GF-D8 (cell line): ENCODE measurements at regions not wholly inside any gene's neighbourhood (a gene's known extent, or its start where the extent isn't known, plus 50 kb on each side); places are given as distances from the start of the nearest gene placed in this dataset.

Experiments
- DNase-seq: peaks from one replicate; lab custom pipeline; 2025; lab: John Stamatoyannopoulos, UW

- no peak for DNase-seq
Observed at GRCh38 chr12:4106621-4107020, 166.9 kb upstream of the CCND2 start.

DNA sequence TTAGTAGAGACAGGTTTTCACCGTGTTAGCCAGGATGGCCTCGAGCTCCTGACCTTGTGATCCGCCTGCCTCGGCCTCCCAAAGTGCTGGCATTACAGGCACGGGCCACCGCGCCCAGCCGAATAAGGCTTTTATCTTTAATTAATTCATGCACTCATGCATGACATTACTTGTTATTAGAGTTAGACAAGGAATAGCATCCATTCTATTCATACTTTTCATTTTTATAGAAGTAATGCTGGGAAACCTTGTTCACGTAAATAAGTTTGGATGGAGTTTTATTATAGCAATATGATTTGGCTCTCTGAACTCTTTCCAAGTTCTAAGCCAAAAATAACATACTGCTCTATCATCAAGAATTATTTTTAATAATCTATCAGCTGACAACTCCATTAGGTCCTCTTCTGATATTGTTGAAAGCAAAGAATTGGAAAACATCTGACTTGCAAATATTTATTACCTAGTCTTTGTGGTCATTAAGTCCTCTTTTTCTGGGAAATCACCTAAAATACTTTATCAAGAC, 168.8 kb upstream of the CCND2 start:
- DNase-seq, result no peak

- no peak for DNase-seq
Observed at GRCh38 chr12:4099276-4099675, 174.3 kb upstream of the CCND2 start.

GRCh38 chr12:4091016-4091743, 182.4 kb upstream of the CCND2 start:
- DNase-seq, result no peak

DNA sequence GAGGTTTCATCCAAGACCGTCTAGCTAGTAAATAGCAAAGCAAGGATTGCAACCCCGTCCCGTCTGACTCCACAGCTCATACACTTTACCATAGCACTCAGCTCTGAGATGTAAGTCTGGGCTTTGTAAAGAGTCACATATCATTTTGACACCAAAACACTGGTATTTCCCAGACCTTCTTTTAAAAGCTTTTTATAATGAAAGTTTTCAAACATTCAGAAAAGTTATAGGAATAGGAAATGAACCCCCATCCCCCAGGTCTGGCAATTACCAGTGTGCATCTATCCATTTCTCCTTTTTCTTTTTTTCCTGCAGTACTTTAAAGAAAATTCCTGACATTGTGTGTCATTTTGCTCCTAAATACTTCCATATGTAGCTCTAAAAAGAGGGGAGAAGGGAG, 183.6 kb upstream of the CCND2 start:
- DNase-seq, result no peak

GRCh38 chr12:4089121-4089606, 184.4 kb upstream of the CCND2 start:
- DNase-seq, result no peak

DNA sequence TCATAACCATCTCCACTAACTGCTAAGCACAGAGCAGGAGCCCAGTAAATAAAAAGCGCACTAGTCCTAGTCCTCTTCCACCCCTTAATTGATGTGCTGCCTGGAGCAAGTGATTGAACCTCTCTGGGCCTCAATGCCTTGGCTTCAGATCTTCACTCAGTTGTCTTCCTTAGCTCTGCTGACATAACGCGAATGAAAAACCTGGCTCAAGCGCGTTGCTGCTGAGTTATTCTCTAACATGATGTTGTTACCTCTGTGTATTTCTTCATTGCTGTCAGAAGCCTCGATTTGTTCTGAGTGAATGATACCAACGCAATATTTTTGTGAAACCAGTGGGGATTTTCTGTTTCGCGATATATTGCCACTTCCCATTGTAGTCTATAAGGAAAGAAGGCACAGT, 185.1 kb upstream of the CCND2 start:
- no peak for DNase-seq

GRCh38 chr12:4086481-4086880, 187.1 kb upstream of the CCND2 start:
- no peak for DNase-seq

- DNase-seq, result no peak
Observed at GRCh38 chr12:4084573-4084972, 189.0 kb upstream of the CCND2 start.

GRCh38 chr12:4082809-4083403, 190.7 kb upstream of the CCND2 start:
- no peak for DNase-seq

DNA sequence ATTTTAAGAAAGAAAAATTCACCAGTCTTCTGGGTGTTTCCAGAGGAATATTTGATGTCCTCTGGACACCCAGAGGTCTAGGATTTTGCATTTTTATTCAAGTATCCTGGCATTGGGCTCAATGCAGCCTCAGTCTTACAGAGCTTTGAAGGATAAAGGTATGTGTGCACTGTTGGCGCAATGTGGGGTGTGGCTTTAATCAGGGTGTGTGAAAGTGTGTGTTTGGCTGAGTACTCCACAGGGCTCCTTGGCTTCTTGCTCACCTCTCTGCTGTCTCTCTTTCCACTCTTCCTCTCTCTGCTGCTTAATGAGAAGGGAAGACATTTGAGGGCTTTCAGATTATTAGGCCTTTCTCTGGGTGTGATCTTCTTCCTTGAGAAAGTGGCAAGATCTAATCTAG, 193.3 kb upstream of the CCND2 start:
- no peak for DNase-seq

- no peak for DNase-seq
Observed at GRCh38 chr12:4074129-4074528, 199.4 kb upstream of the CCND2 start.

DNA sequence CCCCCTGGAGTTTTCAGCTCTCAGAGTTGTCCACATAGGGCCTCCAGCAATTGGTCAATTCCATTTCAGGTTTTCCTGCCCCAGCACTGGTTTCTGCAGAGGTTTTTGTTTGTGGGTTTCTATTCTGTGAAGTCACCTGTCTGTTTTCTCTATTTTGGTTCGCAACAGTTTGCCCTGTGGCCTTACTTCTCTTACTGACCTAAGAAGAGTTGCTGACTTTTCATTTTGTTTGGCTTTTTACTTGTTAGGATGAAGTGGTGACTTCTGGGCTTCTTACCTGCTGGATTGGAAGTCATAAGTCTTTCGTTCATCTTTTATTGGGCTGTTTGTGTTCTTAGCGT, 196.4 kb upstream of the PARP11 start:
- DNase-seq, result no peak

- no peak for DNase-seq
Observed at GRCh38 chr12:4068981-4069669, 195.9 kb upstream of the PARP11 start.

- no peak for DNase-seq
Observed at GRCh38 chr12:4064008-4064407, 190.8 kb upstream of the PARP11 start.

DNA sequence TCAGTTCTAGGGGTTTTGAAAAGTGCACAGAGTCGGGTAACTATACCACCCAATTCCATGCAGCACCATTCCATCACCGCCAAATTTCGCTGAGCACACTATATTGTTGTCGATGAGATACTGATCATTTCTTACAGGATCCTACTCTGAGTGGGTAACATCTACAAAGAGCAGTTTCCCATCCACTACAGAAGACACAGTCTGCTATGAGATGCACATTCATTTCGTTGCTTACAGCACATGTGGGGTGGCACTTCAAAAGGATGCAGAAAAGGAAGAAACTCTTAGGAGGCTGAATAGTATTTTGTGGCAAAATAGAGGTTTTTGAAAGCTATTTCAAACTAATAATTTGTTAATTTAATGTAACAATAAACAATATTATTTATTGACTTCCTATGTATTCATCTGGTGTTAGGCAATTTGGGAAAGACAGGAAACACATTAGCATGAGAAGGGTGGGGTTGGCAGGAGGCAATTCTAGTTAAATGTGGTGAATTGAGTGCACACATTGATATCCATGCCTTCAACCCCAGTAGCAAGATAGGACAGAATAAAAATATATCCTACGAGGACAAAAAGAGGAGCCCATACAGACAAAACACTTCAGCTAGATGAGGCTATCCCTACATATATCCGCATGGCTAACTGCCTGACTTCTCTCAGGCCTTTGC, 186.8 kb upstream of the PARP11 start:
- DNase-seq, result no peak

DNA sequence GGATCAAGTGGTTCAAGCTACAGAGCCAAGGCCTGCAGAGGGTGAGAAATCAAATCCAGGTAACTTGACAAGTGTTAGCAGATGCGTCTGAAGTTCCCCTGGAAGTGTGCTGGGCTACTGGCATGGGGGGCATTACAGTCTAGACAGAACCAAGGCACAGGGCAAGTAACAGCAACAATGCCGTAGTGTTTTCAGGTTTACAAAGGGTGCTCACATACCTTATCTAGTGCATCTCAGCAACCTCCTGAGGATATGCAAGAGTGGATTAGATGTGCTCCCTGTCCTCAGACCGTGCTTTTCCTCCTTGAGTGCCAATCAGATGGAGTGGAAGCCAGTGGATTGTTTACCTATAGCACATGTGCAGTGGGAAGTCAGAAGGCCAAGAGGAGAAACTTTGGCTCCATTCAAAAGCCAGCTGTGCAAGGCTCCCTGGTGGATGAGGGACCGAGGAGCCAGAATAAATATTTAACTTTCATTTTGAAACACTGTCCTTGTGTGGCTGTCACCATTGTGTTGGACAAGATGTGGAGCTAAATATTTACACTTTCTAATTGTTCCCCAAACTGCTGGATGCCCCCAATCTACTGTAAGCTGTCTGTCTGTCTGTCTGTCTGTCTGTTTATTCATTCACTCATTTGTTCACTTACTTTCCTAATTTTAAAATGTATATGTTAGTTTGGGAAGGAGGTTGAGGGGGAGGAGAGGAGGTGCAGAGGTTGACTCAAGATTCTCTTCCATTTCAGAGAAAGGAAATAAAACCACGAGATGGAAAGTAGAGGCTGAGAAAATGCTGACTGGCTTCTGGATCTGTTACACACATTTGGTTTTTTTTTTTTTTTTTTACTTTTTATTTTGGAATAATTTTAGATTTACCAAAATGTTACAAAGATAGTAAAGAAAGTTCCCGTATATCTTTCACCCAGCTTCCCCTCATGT, 184.0 kb upstream of the PARP11 start:
- no peak for DNase-seq

DNA sequence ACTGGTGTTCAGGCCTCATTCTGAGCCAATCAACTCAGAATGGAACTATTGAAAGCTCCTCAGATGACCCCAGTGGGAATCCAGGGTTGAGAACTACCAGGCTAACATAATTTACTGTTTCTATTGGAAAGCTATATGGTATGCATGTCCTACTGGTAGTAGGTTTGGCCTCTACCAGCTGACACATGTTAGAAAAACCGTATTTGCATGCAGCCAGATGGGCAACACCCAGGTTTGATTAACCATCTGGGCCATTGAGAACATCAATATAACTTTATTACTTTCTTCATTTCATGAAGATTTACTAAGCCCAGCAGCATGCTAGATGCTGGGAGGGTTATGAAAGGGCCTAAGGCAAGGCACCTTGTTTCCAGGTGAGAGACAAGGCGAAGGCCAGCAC, 181.4 kb upstream of the PARP11 start:
- no peak for DNase-seq

- DNase-seq, result no peak
Observed at GRCh38 chr12:4052691-4053090, 179.5 kb upstream of the PARP11 start.

GRCh38 chr12:4051596-4051995, 178.4 kb upstream of the PARP11 start:
- no peak for DNase-seq

DNA sequence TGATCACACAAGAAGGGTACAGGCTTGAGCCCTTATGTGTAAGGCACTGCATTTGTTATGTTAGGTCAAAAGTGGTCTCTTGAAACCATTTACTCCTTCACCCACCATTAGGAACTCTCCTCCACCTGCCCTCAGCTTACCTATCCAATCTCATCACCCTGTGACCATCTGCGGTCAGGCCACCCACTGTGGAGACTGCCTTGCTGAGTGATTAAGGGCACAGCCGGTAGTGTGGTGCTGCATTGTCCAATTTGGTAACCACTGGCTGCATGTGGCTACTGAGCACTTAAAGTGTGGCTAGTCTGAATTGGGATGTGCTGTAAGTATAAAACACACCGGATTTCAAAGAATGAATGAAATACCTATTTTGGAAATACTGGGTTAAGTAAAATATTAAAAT, 177.1 kb upstream of the PARP11 start:
- DNase-seq, result no peak
